KBM-7 (cell line): ENCODE measurements at regions not wholly inside any gene's neighbourhood (a gene's known extent, or its start where the extent isn't known, plus 50 kb on each side); places are given as distances from the start of the nearest gene placed in this dataset.
A peak's percentile ranks its signal among the peaks of the same experiment; 100 is the strongest.

ENCODE experiments used
- DNase-seq: peaks from one replicate; pipeline ENCODE4 v3.0.0-alpha.2; 2015
- in situ Hi-C: fragments of 300-500 bp; cut with MboI; formaldehyde crosslinking; loops from 2 replicates; pipeline ENCODE4 v1.14.3; 2020; ENCODE audit warnings: low sequenced_read_pairs, low pct_unique_long_range_greater_than_20kb, mixed read lengths

DNA sequence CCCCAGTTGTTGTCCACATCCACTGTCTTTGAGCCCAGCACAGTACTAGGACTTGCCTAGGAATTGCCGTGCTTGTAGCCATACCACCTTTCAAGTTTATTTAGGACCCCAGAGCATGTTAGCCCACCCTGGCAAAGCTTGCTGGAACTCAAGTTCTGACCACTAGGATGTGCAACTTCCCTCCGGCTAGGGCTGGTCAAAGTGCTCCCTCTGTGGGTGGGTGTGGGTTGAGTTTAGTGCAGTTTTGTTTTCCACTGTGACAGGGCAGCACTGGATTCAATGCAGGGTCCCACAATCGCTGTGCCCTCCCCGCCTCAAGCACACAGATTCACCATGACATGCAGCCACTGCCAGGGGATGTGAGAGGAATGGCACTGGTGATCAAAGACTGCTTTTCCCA lies 96.0 kb downstream of the RASGEF1B start:
- DNase-seq = no peak
- in situ Hi-C loops = no loop called here

DNA sequence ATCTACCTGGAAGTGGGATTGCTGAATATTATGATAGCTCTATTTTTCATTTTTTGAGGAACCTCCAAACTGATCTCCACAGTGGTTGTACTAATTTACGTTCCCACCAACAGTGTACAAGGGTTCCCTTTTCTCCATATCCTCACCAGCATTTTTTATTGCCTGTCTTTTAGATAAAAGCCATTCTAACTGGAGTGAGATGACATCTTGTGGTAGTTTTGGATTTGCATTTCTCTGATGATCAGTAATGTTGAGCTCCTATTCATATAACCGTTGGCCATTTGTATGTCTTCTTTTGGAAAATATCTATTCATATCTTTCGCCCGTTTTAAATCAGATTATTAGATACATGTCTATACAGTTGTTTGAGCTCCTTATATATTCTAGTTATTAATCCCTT lies 101.8 kb downstream of the RASGEF1B start:
- no peak for DNase-seq
- in situ Hi-C loops = no loop called here

DNA sequence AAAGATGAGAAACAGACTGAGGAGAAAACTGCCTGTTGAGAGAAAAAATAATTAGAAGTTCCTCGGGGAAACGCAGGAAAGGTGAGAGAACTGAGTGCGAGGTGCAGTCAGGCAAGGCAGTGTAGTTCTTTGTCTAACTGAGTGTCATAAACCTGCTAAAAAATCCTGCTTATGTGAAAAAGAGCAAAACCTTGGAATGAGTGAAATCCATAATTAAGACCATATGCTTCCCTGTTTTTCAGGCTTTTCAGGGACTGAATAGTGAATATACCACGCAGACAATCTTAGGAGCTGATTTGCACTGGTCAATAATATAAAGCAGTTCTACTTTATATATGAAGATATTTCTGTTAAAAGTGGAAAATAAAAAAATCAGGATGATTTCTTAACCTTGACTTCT lies 104.9 kb downstream of the RASGEF1B start:
- DNase-seq = no peak
- in situ Hi-C loops = no loop called here

DNA sequence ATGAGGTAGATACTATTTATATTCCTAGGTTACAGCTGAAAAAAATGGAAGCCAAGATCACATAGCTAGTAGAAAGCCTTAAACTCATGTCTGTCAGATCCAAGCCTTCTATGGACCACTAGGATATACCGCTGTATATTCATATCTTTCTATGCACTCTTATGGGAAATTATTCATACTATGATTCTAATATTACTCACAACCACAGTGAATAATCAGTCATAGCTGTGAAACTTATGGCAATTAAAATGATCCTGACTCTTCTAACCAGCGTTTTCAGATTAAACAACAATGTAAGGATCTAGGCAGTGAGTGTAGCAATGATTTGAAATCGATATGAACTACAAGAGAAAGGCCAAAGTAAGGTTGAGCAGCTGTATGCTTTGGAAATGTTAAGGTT lies 111.0 kb downstream of the RASGEF1B start:
- no peak for DNase-seq
- in situ Hi-C loops = no loop called here

DNA sequence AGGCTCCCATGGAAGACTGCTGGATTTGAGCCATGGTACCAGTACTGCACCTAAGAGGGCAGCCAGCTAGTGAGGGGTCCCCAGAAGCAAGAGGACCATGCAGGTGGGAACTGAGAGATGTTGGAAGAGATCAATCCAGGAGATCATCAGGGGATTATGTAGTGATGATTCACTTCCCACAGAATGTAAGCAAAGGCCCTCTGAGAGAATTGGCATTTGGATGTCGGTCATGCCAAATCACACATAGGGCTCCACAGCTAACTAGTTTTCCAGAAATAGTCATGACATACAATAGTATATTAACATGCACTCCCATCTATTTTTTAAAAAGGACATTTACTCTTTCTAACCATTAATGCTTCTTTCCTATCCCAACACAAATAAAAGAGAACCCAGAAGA lies 112.5 kb downstream of the RASGEF1B start:
- no peak for DNase-seq
- in situ Hi-C loops = no loop called here

DNA sequence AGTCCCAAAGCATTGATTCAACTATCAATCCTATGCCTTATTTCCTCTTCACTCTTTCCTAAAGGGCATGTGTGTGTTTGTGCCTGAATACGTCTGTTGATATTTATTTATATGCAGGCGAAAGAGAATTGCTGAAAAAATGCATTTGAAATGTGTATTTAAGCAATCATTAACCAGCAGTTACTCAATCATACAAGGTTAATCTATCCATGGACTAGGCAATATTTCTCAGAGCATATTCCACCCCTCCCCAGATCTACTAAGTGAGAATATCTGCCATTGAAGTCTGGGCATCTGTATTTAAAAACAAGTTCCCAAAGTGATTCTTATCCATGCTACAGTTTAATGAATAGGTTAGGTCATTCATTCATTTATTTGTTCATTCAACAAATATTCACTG lies 113.6 kb downstream of the RASGEF1B start:
- DNase-seq = no peak
- in situ Hi-C loops = no loop called here

DNA sequence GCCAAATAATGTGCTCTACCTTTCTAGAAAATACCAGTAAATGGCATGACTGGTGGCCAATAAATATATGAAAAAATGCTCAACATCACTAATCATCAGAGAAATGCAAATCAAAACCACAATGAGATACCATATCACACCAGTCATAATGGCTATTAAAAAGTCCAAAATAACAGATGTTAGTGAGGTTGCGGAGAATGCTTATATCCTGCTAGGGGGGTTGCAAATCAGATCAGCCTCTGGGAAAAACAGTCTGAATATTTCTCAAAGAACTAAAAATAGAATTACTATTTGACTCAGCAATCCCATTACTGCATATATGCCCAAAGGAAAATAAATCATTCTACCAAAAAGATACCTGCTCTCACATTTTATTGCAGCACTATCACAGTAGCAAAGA lies 115.1 kb downstream of the RASGEF1B start:
- no peak for DNase-seq
- in situ Hi-C loops = no loop called here

DNA sequence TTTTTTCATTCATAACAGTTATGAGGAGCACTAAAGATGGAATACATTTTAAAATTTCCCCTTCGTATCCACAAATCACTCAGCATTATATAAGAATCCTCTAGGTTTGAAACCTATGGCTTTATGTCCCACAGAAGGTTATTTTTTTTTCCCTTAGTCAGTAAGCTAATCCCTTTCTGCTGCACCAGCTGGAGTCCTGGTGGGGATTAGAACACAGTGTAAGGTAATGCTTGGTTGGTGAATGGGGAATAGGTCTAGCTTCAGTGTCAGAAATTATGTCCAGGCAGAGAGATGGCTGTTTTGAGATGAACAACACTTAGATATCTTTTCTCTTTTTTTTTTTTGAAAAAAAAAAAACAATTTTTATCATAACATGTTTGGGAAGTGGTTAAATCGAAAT lies 116.6 kb downstream of the RASGEF1B start:
- in situ Hi-C loops = no loop called here
- no peak for DNase-seq

DNA sequence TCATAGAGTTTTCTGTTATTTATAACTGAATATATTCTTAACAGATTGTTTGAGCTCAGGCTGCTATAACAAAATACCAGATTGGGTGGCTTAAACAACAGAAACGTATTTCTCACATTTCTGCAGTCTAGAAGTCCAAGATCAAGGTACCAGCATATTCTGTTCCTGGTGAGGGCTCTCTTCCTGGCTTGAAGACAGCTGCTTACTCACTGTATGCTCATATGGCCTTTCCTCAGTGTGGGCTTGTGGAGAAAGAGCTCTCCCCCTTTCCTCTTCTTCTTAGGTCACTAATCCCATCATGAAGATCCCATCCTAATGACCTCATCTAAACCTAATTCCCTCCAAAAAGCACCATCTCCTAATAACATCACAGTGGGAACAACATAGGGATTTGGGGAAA lies 117.8 kb downstream of the RASGEF1B start:
- DNase-seq = no peak
- in situ Hi-C loops = no loop called here

DNA sequence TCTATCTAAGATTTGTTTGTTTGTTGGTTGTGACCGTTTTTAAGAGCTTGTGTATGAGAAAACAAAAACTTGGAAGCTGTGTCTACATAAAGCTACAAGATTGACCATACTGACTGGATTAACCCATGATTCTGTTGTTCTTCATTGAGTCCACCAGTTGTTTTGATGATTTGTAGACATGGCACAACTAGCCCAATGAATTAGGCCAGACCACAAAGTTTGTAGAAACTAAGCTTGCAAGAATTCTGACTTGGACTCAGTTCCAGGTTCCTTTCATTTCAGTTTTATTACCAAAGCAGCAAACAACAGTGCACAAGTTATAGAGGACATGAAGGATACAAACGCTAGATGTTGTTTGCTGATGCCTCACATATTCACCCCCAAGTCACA lies 119.3 kb downstream of the RASGEF1B start:
- in situ Hi-C loops = no loop called here
- DNase-seq = no peak

DNA sequence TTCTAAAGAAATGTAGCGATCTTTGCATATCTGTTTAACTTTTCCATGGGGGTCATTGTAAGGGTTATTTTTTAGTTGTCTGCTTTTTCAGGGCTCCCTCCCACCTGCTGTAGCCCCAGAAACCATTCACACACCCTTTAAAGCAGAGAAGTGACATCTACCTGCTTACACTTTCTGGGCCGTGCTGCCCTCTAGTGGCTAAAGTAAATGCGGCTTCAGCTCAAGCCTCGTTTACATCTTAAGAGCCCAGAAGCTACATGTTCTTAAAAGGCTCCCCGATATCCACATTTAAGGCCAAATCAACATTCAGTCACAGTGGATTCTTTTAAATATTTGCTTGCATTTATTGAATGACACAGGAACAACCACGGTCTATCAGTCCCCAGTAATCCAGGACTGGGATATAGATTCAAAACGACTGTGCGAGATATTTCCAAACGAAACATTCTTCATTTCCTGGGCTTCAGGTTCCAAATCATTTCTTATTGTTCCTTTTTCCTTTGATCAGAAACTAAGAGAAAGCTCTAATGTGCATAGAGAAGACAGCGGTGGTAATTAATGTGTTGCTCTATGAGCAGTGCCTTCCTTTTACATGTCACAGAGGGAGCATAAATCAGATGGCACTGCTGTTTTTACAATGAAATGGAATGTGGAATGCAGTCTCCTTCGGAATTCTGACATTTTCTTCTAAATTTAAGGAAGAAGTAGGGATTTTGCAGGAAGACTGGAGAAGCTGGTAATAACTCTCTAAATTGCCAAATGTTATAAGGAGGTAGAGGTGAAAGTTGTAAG lies 119.9 kb downstream of the RASGEF1B start:
- in situ Hi-C loops = no loop called here
- DNase-seq = peak; percentile 43

DNA sequence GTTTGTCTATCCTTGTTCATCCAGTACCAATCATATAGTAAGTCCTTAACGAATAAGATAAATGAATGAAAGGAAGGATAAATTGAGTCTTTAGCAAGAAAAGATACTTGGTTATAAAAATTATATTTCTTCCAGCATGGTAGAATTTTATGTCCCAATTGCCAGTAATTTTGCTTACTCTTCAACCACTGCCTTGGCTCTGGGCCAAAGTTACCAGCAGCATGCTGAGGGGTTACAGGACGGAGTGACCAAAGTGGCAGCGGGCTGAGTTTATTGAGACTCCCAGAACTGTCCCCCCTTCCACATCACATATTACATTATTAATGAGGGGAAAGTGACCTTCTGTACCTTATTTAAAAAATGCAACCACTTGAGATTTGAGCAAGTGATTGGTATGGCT lies 121.7 kb downstream of the RASGEF1B start:
- in situ Hi-C loops = no loop called here
- DNase-seq = no peak

DNA sequence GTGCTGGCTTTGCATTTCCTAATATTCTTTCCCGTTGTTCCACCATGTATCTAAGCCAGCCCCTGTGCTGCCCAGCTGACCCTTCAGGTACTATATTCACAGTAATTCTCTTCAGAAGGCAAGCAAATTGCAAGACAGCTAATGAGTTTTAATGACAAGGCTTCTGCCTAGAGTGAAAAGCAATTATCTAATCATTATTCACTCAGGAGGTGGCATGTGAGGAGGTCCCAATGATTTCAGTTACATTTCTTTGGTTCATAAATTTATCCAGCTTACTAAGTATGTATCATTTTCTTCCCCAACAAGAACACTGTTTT lies 123.0 kb downstream of the RASGEF1B start:
- in situ Hi-C loops = no loop called here
- no peak for DNase-seq

DNA sequence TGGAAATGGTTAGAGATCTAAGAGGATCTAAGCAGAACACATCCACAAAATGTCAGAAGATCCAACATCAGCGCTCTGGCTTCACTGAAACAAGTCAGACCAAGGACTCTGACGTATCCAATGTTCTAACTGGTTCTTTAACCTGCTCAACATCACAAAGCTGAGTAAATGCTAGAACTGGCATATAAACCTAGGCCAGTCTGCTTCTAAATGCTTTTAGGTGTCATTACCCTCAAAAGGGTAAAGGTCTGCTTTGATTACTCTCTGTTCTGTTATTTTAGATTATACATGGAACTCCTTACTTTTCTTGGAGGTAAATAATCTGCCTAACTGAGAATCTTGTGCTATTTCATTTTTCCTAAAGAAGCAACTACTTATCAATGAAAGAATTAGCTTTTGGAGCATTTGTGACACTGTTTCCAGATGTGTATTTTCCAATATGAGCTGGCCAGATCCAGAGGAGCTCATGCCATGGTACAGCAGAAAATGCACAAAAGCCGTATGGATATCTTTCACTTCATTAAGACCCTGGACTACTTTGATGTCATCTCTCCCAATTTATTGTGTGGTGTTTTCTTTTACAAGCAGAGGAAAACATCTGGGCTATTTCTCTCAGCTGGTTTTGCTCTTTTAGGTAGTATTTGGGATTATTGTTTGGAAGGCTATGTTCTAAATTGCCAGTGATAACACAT lies 123.5 kb downstream of the RASGEF1B start:
- in situ Hi-C loops = no loop called here

DNA sequence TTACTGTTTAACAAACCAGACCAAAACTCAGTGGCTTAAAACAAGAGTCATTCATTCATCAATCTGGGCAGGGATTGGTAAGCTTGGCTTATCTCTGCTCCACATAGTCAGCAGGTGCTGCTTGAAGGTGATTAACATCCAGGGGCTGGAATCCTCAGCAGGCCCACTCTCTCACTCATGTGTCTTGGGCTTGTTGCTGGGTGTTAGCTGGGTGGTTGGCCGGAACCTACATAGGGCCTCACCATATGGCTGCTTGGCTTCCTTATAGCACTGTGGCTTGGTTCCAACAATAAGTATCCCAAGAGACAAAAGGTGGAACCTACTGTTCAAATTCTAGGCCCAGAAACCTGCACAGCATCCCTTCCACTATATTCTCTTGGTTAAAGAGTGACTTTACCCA lies 125.0 kb downstream of the RASGEF1B start:
- in situ Hi-C loops = no loop called here
- no peak for DNase-seq

More for the DNA sequence above, 123.5 kb downstream of the RASGEF1B start:
- DNase-seq = no peak

DNA sequence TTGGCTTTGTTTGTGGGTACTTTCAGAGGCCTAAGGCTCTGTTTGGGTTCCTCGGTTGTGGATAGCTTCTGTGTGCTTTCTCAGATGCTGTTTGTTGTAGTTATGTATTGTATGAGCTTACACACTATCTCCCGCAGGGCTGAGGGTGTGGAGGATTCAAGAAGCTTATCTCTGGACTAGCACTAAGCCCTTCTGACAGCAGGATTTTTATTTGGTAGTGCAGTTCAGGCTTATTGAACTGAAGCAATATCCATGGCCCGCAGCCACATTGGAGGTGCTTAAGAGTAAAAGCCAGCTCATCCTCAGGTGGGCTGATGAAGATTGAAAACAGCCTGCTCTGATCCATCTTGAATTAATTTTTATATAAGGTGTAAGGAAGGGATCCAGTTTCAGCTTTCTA lies 128.2 kb downstream of the RASGEF1B start:
- in situ Hi-C loops = no loop called here
- no peak for DNase-seq

DNA sequence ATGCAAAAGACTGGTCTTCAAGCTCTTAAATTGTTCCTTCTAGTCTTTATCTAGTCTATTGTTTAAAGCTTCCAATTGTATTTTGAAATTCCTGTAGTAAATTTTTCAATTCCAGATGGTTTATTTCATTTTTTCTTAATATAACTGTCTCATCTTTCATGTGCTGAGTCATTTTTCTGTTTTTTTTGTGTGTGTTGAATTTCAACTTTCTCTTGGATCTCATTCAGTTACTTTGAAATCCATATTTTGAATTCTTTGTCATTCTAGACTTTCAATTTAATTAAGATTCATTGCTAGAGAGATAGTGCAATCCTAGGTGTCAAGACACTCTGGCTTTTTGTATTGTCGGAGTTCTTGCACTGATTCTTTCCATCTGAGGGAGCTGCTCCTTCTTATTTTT lies 128.0 kb upstream of the PRKG2 start:
- in situ Hi-C loops = no loop called here
- no peak for DNase-seq

DNA sequence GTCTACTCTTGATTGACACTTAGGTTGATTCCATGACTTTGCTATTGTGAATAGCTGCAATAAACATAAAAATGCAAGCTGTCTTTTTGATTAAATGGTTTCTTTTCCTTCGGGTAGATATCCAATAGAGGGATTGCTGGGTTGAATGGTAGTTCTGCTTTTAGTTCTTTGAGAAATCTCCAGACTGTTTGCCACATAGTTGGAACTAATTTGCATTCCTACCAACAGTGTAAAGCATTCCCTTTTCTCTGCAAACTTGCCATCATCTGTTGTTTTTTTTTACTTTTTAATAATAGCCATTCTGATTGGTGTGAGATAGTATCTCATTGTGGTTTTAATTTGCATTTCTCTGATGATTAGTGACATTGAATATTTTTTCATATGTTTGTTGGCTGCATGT lies 122.2 kb upstream of the PRKG2 start:
- no peak for DNase-seq
- in situ Hi-C loops = no loop called here

DNA sequence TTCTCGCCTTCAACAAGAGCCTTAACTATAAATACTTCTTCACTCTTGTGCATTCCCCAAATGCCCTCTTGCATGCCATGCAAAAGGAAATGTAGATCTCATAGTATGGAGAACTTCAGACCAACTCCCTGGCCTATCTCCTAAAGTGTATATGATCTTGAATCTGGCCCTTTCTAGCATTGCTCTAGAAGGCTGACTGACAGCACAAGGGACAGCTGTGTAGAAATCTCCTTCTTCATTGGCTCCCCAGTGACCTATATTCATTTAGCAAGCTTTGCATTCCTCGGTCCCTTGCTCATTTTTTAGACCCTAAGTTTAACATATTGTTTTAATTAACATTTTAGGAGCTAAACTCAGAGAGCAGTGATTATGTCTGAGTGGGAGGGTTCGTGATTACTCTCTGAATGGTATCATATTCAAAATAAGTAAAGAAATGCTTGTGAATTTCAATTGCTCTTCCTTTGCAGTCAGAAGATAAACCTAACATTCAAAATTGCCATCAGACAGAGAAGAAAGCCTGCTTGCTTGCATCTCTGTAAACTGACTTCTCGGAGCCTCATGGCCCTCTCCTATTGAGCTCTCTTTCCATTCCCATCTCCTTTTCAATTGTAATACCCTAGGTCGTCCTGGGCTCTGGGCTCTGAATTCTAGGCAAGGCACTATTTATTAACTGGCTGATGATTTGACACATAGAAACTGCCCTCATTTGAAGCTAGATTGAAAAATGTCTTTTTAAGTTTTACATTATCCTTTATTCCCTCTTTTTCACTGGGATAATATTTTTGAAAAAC lies 120.3 kb upstream of the PRKG2 start:
- in situ Hi-C loops = no loop called here
- no peak for DNase-seq

DNA sequence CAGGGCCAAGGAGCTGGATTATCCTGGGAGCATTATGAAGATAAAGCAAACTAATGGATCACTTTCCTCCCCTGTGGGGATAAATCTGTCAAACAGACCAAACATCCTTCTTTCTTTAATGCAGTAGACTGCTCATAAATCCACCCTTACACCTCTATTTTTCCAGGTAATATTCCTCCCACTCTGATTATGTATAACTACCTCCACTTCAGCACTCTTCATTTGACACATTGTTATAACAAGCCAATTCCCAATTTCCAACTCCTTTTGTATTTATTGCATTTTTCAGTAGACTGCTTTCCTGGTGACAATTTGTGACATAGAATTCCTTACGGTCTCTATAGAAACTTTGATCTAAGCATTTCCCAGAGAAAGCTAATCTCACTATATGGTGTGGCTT lies 115.0 kb upstream of the PRKG2 start:
- in situ Hi-C loops = no loop called here
- no peak for DNase-seq
